ENCODE measurements at regions not wholly inside any gene's neighbourhood (a gene's known extent, or its start where the extent isn't known, plus 50 kb on each side); places are given as distances from the start of the nearest gene placed in this dataset.
A peak's percentile ranks its signal among the peaks of the same experiment; 100 is the strongest.

- no peak overlapping the region for H3K9ac ChIP-seq (ENCODE audit: insufficient read length, low read depth)
- no peaks in the 10 kb centered on the region for H3K27me3 ChIP-seq (ENCODE audit: insufficient read depth, insufficient read length)
- TF ChIP-seq ZNF274 (IDR thresholded peaks at IDR 0.05; ENCODE audit: low read depth, low read length): no peak
- no peaks in the 10 kb centered on the region for H3K36me3 ChIP-seq (ENCODE audit: insufficient read depth, insufficient read length, low read length)
- no peaks in the 10 kb centered on the region for H3K9me3 ChIP-seq (ENCODE audit: insufficient read depth, low read length)
- no peak for DNase-seq (ENCODE audit: low read depth, low spot score)
- no peaks in the 10 kb centered on the region for H3K4me1 ChIP-seq (ENCODE audit: insufficient read depth, insufficient read length)
- H3K4me3 ChIP-seq (ENCODE audit: insufficient read length, low read depth): no peak overlapping the region
These were observed 69.7 kb upstream of the NOCT start for GRCh38 chr4:138945840-138946239.

DNA sequence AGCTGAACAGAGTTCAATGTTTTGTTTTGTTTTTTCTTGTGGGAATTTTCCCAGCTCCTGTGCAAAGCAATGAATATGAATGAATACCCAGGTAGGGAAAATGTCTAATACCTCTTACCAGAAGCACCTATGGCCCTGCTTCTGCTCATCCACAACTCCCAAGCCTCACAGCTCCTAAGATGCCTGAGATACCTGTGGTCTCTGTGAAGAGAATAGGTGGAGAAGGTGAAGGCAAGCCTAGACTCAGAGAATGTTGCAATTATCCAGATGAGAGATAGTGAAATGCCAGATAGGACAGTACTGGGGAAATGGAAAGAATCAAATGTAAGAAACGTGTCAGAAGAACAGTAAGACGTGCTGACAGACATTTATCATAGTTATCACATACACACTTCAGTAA lies 70.2 kb upstream of the NOCT start:
- H3K4me3 ChIP-seq (ENCODE audit: insufficient read length, low read depth): no peak overlapping the region

GRCh38 chr4:138943893-138944292 lies 71.7 kb upstream of the NOCT start:
- Histone ChIP-seq H3K4me3 (ENCODE audit: insufficient read length, low read depth) (no peak overlapping the region), H3K36me3 (ENCODE audit: insufficient read depth, insufficient read length, low read length) (no peaks in the 10 kb centered on the region), H3K4me1 (ENCODE audit: insufficient read depth, insufficient read length) (no peaks in the 10 kb centered on the region), H3K9me3 (ENCODE audit: insufficient read depth, low read length) (no peaks in the 10 kb centered on the region), H3K27me3 (ENCODE audit: insufficient read depth, insufficient read length) (no peaks in the 10 kb centered on the region), H3K9ac (ENCODE audit: insufficient read length, low read depth) (no peak overlapping the region)
- TF ChIP-seq YY1 (IDR thresholded peaks at IDR 0.05; ENCODE audit: insufficient read depth, insufficient read length): no peak
- no peak for TF ChIP-seq ZNF274 (IDR thresholded peaks at IDR 0.05; ENCODE audit: low read depth, low read length)
- TF ChIP-seq SUZ12 (IDR thresholded peaks at IDR 0.05; ENCODE audit: extremely low read depth, insufficient read depth, insufficient read length): no peak
- DNase-seq (ENCODE audit: low read depth, low spot score): no peak

More for the DNA sequence above, 70.2 kb upstream of the NOCT start:
- Histone ChIP-seq H3K27me3 (ENCODE audit: insufficient read depth, insufficient read length) (no peaks in the 10 kb centered on the region), H3K36me3 (ENCODE audit: insufficient read depth, insufficient read length, low read length) (no peaks in the 10 kb centered on the region), H3K9ac (ENCODE audit: insufficient read length, low read depth) (no peak overlapping the region), H3K9me3 (ENCODE audit: insufficient read depth, low read length) (no peaks in the 10 kb centered on the region), H3K4me1 (ENCODE audit: insufficient read depth, insufficient read length) (no peaks in the 10 kb centered on the region)
- DNase-seq (ENCODE audit: low read depth, low spot score): no peak
- TF ChIP-seq YY1 (IDR thresholded peaks at IDR 0.05; ENCODE audit: insufficient read depth, insufficient read length): no peak
- no peak for TF ChIP-seq ZNF274 (IDR thresholded peaks at IDR 0.05; ENCODE audit: low read depth, low read length)
- no peak for TF ChIP-seq SUZ12 (IDR thresholded peaks at IDR 0.05; ENCODE audit: extremely low read depth, insufficient read depth, insufficient read length)

DNA sequence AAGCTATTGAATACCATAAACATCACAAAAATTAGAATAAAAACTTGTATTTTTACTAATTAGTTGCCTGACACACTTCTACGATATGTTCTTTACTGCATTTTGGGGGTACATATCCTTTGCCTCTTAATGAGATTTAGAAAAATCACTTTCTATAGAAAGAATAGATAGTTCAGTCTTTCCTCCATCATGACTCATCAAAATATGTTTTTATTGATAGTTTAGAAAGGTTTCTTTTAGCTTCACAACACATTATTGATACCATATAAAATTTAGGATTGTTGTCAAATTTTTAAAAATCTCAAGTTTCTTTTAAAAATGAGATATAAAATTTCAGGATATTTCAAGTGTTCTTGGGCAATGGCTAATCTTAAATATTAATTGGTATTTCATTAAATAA lies 74.5 kb upstream of the NOCT start:
- no peaks in the 10 kb centered on the region for H3K9me3 ChIP-seq (ENCODE audit: insufficient read depth, low read length)
- H3K36me3 ChIP-seq (ENCODE audit: insufficient read depth, insufficient read length, low read length): no peaks in the 10 kb centered on the region
- DNase-seq (ENCODE audit: low read depth, low spot score): no peak
- no peaks in the 10 kb centered on the region for H3K27me3 ChIP-seq (ENCODE audit: insufficient read depth, insufficient read length)
- H3K4me3 ChIP-seq (ENCODE audit: insufficient read length, low read depth): no peak overlapping the region
- no peaks in the 10 kb centered on the region for H3K4me1 ChIP-seq (ENCODE audit: insufficient read depth, insufficient read length)
- TF ChIP-seq SUZ12 (IDR thresholded peaks at IDR 0.05; ENCODE audit: extremely low read depth, insufficient read depth, insufficient read length) (no peak), ZNF274 (IDR thresholded peaks at IDR 0.05; ENCODE audit: low read depth, low read length) (no peak)
- no peak overlapping the region for H3K9ac ChIP-seq (ENCODE audit: insufficient read length, low read depth)

DNA sequence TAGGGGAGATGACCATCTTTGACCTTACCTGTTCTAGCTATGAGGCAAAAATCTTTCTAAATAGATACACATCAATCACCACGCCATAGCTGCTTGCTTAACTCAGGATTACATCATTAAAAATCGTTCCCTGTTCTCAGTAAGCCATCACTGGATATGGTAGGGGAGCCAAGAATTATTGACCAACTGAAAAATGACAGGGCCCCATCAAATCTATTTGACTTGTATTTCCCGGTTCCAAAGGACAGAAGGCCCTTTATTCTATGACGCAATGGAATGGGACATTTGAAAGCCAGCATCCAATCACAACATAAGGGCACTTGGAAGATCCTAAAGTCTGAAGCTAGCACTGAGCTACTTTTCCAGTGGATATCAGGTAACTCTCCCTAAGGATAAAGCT lies 75.6 kb upstream of the NOCT start:
- no peaks in the 10 kb centered on the region for H3K4me1 ChIP-seq (ENCODE audit: insufficient read depth, insufficient read length)
- TF ChIP-seq ZNF274 (IDR thresholded peaks at IDR 0.05; ENCODE audit: low read depth, low read length) (no peak), SUZ12 (IDR thresholded peaks at IDR 0.05; ENCODE audit: extremely low read depth, insufficient read depth, insufficient read length) (no peak), YY1 (IDR thresholded peaks at IDR 0.05; ENCODE audit: insufficient read depth, insufficient read length) (no peak)
- H3K36me3 ChIP-seq (ENCODE audit: insufficient read depth, insufficient read length, low read length): no peaks in the 10 kb centered on the region
- no peak overlapping the region for H3K9ac ChIP-seq (ENCODE audit: insufficient read length, low read depth)
- H3K9me3 ChIP-seq (ENCODE audit: insufficient read depth, low read length): no peaks in the 10 kb centered on the region
- no peak overlapping the region for H3K4me3 ChIP-seq (ENCODE audit: insufficient read length, low read depth)
- no peaks in the 10 kb centered on the region for H3K27me3 ChIP-seq (ENCODE audit: insufficient read depth, insufficient read length)
- DNase-seq (ENCODE audit: low read depth, low spot score): no peak

DNA sequence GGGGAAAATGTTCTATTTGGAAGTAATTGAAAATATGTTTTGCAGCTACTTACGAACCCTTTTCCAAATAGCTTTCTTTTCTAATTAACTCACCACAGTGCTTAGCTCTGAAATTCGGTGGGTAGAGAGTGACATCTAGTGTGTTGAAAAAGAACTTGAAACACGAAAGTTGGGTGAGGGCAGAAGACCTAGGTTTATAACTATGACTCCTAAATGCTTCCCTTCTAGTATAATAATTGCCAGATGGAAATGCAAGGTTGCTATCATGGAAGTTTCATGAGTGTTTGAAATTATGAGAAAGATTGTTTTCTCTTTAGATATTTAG lies 77.3 kb upstream of the NOCT start:
- Histone ChIP-seq H3K4me1 (ENCODE audit: insufficient read depth, insufficient read length) (no peaks in the 10 kb centered on the region), H3K27me3 (ENCODE audit: insufficient read depth, insufficient read length) (no peaks in the 10 kb centered on the region), H3K4me3 (ENCODE audit: insufficient read length, low read depth) (no peak overlapping the region), H3K9ac (ENCODE audit: insufficient read length, low read depth) (no peak overlapping the region), H3K9me3 (ENCODE audit: insufficient read depth, low read length) (no peaks in the 10 kb centered on the region), H3K36me3 (ENCODE audit: insufficient read depth, insufficient read length, low read length) (no peaks in the 10 kb centered on the region)
- peak; percentile 32 for DNase-seq (ENCODE audit: low read depth, low spot score)
- no peak for TF ChIP-seq ZNF274 (IDR thresholded peaks at IDR 0.05; ENCODE audit: low read depth, low read length)
- TF ChIP-seq YY1 (IDR thresholded peaks at IDR 0.05; ENCODE audit: insufficient read depth, insufficient read length): no peak
- no peak for TF ChIP-seq SUZ12 (IDR thresholded peaks at IDR 0.05; ENCODE audit: extremely low read depth, insufficient read depth, insufficient read length)

DNA sequence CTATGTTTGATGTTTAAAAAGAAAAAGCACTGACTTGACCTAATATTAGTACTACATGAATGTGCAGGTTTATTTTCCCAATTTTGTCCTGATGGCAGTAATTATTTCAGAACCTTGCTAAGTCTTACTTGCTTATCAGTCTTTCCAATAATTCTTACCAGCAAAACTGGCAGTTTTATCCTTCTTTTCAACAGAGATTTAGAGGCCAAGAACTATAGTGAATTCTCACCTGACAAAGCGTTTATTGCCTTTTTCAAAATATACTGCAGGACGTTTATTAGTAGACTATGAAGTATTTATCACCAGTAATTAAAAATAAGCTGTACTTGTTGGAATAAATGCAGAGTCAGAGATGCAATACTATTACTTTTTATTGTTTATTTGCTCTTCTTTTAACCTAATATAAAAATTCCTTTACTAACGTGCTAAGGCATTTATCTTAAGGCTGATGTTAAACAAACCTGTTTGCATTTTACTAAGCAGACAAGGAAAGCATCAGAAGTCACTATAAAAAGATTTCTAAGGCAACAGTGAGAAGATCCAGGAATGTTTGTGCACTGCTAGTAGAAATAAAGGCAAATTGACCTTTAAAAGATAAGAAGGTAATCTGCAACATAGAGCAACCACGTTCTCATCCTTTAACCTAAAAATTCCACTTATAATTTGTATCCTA lies 80.3 kb upstream of the NOCT start:
- Histone ChIP-seq H3K4me1 (ENCODE audit: insufficient read depth, insufficient read length) (no peaks in the 10 kb centered on the region), H3K9ac (ENCODE audit: insufficient read length, low read depth) (no peak overlapping the region), H3K4me3 (ENCODE audit: insufficient read length, low read depth) (no peak overlapping the region), H3K9me3 (ENCODE audit: insufficient read depth, low read length) (no peaks in the 10 kb centered on the region), H3K36me3 (ENCODE audit: insufficient read depth, insufficient read length, low read length) (no peaks in the 10 kb centered on the region), H3K27me3 (ENCODE audit: insufficient read depth, insufficient read length) (no peaks in the 10 kb centered on the region)
- no peak for DNase-seq (ENCODE audit: low read depth, low spot score)
- no peak for TF ChIP-seq YY1 (IDR thresholded peaks at IDR 0.05; ENCODE audit: insufficient read depth, insufficient read length)
- TF ChIP-seq ZNF274 (IDR thresholded peaks at IDR 0.05; ENCODE audit: low read depth, low read length): no peak
- no peak for TF ChIP-seq SUZ12 (IDR thresholded peaks at IDR 0.05; ENCODE audit: extremely low read depth, insufficient read depth, insufficient read length)

DNA sequence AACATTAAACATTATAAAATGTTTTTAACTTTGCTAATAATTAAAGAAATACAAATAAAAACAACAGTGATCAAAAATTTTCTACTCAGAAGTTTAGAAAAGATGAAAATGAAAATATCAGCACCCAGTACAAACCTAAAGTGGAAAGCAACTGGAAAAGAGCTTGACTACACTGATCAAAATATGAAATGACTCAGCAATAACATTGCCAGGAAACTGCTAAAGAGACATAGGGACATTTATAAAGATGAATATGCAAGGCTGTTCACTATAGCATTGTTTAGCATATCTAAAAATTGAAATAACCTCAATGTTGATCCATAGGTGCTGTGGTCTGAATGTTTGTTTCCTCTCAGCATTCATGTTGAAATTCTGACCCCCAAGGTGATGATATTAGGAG lies 88.5 kb upstream of the NOCT start:
- Histone ChIP-seq H3K9ac (ENCODE audit: insufficient read length, low read depth) (no peak overlapping the region), H3K4me3 (ENCODE audit: insufficient read length, low read depth) (no peak overlapping the region), H3K36me3 (ENCODE audit: insufficient read depth, insufficient read length, low read length) (no peaks in the 10 kb centered on the region), H3K27me3 (ENCODE audit: insufficient read depth, insufficient read length) (no peaks in the 10 kb centered on the region), H3K9me3 (ENCODE audit: insufficient read depth, low read length) (0 out of 2 replicates have a peak, but pooled peaks cover 6% of the 10 kb centered on the region), H3K4me1 (ENCODE audit: insufficient read depth, insufficient read length) (no peaks in the 10 kb centered on the region)
- TF ChIP-seq SUZ12 (IDR thresholded peaks at IDR 0.05; ENCODE audit: extremely low read depth, insufficient read depth, insufficient read length): no peak
- TF ChIP-seq YY1 (IDR thresholded peaks at IDR 0.05; ENCODE audit: insufficient read depth, insufficient read length): no peak
- no peak for TF ChIP-seq ZNF274 (IDR thresholded peaks at IDR 0.05; ENCODE audit: low read depth, low read length)
- no peak for DNase-seq (ENCODE audit: low read depth, low spot score)
